HG03442 (cell line): ENCODE measurements at regions not wholly inside any gene's neighbourhood (a gene's known extent, or its start where the extent isn't known, plus 50 kb on each side); places are given as distances from the start of the nearest gene placed in this dataset.
"Not testable (repeated sequence)": the region's sequence is repeated elsewhere in the genome, so short reads cannot be mapped to it uniquely, and the experiment has no call there.

Source experiments
- ATAC-seq: cut with Tn5 transposase; IDR thresholded peaks from one replicate; pipeline ENCODE4 v1.9.1; 2021; ENCODE audit warnings: mild to moderate bottlenecking, moderate library complexity; ENCODE audit not compliant: unreplicated experiment

DNA sequence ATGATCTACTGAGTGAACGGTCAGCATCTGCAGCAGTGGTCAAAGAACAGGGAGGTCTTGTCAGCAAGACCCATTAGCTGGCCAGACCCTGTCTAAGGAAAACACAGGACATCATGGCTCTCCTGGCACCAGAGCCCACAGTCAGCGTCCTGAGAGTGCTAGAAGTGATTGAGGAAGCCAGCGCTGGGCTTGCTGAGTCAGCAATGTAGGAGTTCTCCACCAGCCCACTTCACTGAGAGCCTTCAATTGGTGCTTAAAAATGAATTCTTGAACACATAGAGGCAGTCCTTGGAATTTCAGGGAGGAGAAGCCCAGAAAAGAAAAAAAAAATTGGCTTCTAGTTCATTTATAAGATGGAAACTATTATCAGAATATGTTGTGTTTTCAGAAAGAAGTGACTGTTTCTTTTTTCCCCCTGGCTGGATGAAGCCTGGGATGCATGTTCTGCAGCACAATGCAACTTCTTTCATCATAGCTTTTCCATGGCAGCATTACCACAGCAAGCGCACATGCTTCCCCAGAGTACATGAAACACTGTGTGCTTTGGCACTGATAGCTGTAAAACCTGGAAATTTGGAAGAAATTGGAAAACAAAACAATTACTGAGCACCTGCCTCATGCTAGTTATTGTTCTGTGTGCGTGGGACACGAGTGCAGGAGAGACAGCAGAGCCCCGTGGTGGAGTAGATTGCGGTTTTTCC lies 899.9 kb downstream of the C6orf118 start:
- ATAC-seq = no peak

DNA sequence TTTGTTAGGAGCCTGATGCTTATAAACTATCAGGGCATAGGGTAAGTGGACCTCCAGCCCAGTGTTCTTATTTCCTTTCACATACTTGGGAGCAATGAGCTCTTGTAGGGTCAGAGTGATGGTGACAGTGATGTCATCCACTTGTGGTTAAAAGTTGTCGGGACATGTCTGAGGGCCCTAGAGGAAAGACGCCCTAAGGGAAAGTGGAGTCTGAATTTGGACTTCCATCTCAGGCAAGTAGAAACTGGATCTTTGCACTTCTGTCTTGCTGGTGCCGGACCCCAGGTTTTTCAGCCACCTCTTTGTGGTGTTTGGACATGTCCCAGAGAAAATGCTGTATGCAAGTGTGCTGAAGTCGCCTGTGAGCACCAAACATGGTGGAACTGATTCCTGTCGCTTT lies 900.5 kb downstream of the C6orf118 start:
- ATAC-seq = no peak

DNA sequence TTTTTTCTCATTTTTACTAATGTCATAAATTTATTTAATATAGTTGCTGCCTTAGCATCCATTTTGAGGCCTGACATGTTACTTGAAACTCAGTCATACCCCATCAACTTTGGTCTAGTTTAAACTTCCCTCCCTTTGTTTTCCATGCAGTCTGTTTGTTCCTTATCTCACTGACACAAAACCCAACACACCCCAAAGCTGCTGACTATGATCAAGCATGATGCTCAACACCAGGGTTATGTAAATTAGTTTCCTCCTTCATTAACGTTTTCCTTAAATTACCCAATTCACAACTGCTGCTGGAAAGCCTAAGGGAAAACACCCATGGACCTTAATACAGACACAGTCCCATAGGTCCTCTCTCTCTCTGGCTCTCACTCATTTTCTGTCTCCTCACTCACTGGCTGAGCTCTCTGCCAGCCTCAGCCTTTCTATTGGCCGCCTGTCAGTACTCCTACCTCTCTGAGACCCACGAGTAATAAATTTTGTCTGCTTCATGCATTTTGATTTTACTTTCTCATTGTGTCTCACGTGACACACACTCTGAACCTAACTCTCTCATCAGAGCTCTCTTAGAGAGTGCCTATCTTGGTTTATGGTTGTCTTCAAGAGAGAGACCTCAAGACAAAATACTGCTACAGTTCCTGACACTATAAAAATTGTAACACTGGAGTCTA lies 904.5 kb downstream of the C6orf118 start:
- no peak for ATAC-seq

DNA sequence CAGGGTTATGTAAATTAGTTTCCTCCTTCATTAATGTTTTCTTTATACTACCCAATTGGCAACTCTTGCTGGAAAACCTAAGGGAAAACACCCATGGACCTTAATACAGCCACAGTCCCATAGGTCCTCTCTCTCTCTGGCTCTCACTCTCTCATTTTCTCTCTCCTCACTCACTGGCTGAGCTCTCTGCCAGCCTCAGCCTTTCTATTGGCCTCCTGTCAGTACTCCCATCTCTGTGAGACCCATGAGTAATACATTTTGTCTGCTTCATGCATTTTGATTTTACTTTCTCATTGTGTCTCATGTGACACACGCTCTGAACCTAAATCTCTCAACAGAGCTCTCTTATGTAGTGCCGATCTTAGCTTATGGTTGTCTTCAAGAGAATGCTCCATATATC lies 907.5 kb downstream of the C6orf118 start:
- ATAC-seq = no peak

DNA sequence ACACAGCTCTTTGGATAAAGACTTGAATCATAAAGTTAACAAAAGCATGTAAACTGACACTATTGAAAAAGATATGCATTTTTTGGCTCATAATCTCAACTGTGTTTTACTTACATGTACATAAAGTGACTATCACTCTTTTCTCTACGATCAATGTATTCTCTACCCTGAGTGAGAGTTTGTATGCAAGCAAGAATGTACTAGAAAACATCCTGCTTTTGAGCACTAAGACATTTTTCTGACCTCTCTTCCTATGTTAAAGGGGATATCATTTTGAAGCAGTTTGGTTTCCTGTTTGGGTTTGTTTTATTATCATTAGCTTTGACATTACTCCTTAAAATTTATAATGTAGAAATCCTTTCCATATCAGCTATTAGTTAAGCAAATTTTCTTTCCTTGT lies 910.8 kb downstream of the C6orf118 start:
- no peak for ATAC-seq

DNA sequence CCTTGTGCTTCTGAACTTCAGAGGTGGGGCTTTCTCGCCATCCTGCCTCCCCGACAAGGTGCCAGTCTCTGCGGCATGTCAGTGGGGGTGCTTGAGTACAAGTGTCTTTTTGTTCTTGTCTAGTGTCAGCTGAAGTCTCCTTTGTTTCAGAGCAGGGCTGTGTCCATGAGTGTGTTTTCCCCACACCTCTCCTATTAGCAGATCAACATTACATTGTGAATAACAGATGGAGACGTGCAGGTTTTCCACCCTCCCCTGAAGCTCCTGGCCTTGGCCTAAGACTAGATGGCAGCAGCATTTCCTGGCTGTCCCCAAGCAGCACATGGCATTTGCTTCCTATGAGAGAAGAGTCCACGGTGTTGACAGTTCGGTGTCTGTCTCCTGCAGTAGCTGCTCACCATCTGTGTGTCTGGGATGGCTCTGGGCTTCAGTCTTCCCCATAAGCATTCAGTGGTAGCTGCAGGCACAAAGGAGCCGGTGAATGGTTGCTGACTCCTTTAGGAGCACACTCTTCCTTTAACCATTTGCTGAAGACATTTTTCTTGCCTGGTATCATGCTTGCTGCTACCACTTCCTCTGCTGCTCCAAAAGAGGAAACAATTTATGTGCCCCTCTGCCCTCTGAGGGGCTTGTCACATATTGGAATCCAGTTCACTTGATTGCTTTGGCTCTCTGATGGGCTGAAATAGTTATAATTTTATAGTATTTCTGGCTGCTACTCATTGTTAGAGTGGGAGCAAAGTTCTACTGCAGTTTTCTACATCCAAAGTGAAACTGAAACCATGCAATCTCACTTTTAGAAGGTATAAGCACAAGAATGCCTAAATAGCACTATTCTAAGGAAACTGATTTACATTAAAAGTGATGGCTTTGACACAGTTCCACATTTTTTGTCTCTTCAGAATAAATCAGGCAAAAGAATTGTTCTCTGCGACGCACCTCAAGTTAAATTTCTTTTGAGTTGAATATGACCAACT lies 913.0 kb downstream of the C6orf118 start:
- no peak for ATAC-seq

DNA sequence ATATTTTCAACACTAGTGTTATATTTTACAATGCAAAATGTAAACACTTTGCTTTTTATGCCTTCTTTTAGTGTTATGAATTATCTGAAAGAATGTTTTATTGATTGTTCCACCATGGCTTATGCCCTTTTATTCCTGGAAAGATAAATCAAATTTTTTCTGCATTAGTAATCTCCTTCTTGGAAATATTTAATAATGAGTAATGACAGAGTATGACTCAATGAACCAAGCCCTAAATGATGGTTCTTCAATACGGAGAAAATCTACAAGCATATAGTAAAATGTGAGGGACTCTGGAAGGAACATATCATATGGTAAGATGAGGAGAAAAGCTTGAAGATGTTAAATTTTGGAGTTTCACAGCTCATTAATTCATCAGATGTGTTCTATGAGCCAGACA lies 929.6 kb downstream of the C6orf118 start:
- ATAC-seq = no peak

DNA sequence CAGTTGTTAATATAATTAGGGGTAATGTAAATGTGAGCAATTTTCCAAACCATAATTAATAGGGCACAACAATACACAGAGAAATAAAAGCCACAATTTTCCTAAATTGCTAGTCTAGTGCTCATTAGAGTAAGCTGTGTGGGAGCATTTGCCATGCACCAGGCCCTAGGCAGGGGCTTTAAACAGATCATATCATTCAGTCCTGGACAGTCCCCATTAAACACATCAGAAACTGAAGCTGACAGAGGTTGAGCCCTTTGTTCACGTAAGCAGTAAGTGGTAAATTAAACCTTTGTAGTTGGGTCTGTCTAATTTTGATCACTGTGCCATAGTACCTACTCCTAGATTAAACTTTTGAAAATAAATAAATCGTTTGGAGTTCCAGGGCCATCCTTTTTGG lies 931.1 kb downstream of the C6orf118 start:
- ATAC-seq = no peak

DNA sequence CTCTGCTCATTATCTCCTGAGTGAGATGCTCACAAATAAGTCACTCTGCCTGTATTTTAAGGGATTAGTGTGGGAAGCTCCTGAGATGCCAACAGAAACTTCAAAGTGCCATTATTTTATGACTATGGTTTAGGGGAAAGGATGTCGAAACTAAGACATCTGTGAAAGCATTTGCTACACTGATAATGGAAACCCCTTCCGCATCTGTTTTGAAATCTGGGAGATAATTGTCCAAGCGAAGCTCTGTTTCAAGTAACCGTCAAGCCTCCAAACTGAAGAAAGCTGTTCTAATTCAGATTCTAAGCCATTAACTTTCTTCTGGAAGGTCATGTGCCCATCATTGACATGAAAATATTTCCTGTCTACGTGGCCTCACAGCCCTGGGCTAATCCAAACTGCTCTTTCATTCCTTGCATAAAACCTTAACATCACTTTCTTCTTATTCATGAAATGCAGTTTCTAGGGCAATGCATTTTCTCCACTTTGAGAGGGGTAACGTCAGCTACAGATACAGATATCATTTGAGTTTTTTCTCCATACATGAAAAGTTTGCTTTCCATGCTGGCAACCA lies 932.0 kb downstream of the C6orf118 start:
- no peak for ATAC-seq

DNA sequence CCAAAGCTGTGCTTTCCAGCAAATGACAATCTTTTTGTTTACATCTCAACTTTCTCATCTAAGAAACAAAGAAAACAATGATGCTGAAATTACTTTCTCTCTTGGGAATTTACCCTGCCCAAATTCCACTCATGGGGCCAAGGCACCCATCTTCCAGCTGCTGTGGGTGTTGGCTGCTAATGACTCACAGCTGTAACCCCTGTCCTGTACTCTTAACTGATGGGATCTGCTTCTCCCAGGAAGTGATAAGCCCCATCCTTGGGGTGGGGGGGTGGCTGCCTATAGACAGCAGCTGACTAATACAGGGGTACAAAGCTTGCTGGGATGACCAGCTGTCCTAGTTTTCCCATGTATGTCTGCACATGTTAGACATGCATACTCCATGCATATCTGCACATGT lies 938.6 kb downstream of the C6orf118 start:
- ATAC-seq = no peak

DNA sequence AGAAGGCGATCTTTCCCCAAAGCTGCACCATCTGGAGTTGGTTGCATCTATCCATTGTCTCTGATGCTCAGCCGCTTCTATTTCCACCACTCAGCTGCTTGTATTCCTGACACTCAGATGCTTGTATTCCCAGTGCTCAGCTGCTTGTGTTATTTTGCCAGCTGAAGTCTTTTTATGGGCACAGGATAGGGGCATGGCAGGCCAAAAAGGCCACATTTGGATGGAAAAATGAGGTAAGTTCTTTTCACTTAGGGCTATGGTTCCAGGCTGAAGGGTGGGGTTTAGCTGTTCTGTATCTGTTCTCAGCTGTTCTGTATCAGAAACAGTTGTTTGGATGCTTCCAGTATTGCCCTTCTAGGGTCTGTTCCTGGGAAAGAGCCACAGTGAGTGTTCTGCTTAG lies 944.9 kb downstream of the QKI start:
- ATAC-seq = no peak

DNA sequence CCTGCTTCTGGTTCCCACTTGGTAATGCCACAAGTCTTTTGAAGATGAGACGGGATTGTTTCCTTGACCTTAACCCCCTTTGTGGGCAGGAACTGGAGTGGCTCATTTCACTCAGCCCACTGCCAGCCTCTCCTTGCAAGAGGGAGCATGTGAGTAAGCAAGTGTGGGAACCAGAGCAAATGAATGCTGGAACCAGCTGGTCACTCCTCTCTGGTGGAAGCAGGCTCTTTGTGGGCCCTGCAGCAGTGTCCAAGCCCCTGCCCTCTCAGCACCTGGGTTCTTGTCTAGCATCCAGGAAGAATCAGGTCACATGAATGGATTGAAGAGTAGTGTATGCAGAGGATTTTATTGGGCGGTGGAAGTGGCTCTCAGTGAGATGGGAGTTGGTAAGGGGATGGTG lies 944.5 kb downstream of the QKI start:
- no peak for ATAC-seq

DNA sequence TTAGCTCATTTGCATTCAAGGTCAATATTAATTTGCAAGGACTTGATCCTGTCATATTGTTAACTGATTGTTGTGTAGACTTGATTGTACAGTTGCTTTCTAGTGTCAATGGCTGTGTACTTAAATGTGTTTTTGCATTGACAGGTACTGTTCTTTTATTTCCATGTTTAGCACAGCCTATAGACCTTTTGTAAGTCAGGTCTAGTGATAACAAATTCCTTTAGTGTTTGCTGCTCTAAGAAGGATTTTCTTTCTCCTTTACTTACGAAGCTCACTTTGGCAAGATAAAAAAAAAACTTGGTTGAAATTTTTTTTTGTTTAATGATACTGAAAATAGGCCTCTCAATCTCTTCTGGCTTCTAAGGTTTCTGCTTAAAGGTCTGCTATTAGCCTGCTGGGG lies 942.3 kb downstream of the QKI start:
- ATAC-seq = no peak

DNA sequence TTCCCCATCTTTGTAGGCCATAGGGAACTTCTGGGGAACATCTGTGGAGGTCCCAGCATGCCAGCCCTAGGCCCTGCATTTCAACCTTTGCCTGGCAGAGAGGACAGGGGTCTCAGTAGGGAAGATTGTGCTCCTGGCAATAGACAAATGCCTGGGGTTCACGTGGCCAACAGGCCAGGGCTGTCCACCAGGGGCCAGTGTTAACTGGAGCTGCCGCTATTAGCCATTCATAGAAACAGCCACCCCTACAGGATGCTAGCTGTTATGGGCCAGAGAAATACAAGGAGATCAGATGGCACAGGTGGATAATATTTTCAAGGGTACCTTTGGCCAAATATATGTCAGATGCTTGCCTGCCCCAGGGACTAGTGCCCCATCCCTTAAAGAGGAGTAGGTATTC lies 932.9 kb downstream of the QKI start:
- no peak for ATAC-seq

DNA sequence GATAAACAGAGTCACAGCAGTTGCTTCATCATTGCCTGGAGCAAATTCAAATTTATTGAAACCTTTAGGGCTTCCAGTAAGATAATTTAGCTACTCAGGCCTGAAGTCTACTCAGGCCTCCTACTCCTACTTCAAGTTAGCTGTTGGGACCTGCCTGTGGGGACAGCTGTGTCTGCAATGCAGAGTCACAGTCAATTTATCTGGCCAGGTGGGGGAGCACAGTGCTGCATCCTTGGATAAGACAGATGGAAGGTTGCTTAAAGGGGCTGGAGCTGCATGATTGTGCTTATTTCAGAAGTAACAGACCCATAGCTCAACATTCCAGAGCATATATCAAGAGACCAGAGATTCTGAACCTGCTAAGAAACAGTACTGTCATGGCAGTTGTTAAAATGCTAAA lies 932.1 kb downstream of the QKI start:
- no peak for ATAC-seq

DNA sequence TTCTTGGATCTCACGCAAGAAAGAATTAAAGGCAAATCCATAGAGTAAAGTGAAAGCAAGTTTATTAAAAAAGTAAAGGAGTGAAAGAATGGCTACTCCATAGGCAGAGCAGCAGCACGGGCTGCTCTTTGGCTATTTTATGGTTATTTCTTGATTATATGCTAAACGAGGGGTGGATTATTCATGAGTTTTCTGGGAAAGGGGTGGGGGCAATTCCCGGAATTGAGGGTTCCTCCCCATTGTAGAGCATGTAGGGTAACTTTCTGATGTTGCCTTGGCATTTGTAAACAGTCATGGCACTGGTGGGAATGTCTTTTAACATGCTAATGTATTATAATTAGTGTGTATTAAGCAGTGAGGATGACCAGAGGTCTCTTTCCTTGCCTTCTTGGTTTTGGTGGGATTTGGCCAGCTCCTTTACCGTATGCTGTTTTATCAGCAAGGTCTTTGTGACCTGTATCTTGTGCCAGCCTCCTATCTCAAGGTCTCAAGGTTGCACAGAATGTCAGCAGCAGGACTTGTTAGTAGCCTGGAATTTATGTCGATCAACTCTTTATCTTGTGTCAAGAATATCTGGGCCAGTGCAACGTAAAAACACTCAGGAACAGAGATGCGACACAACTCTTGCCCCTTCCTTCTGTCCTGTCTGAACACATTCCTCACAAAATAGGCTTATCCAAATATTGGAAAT lies 931.4 kb downstream of the QKI start:
- ATAC-seq = no peak

DNA sequence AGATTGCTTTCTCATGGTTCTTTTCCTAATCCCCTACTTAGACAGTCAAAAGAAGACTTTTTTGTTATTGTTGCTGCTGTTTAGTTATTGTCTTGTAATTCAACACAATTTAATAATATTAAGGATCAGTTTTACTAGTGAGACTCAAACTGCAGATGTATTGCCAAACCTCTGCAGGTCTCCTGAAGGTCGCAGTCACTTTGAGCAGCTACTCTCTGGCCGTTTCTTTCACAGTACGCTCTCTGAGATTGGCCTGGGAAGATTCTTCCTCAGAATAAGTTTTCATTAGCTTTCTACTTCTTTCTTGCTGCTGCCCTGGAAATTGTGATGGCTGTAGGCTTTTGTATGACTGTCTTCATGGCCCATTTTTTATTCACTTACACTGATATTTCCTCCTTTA lies 930.8 kb downstream of the QKI start:
- ATAC-seq = no peak

DNA sequence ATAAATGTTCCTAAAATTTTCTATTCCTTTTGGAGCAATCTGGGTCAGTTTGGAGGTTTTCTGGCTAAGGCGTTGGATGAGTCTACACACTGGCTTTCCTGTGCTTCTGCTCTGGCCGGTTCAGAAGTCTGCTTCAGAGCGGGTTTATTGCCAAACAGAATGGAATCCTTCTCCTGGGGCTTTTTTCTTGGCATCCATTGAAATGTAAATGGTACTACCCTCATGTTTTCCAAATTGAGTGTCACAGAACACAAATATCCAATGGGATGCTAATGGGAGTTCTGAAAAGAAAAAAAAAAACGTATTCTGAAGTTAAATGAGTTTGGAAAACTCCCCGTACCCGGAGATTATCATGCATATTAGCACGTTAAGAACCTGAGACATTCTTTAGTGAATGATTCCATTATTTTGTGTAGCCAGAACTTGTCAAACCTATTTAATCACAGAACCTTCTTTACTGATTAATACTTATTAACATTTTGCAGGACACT lies 930.3 kb downstream of the QKI start:
- ATAC-seq = no peak

DNA sequence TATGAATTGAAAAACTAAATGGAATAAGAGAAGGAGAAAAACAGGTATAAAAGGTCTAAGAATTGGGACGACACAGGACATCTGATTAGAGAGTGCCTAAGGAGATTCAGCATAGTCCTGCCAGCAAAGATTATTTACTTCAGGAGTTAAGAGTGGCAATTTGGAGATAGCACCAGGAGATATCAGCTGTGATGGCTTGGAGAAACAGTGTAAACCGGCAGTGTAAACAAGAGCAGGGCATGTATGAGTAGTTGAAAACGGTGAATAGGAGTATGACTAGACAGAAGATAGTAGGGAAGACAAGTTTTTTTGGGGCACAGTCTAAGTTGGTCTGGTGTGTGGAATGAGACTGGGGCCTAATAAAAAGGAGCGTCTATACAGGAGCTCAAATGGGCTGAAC lies 924.9 kb downstream of the QKI start:
- not testable (repeated sequence) for ATAC-seq

DNA sequence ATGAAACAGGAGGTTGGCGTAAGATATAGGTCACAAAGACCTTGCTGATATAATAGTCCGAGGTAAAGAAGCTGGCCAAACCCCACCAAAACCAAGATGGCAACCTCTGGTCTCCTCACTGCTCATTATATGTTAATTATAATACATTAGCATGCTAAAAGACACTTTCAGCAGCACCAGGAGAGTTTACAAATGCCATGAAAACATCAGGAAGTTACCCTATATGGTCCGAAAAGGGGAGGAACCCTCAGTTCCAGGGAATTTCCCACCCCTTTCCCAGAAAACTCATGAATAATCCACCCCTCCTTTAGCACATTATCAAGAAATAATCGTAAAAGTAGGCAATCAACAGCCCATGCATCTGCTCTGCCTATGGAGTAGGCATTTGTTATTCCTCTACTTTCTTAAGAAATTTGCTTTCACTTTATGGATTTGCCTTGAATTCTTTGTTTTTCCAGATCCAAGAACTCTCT lies 923.4 kb downstream of the QKI start:
- ATAC-seq = no peak
